WTC11 (cell line): ENCODE measurements at regions not wholly inside any gene's neighbourhood (a gene's known extent, or its start where the extent isn't known, plus 50 kb on each side); places are given as distances from the start of the nearest gene placed in this dataset.

Experiments used
- ATAC-seq: fragments of 200-7000 bp; cut with Tn5 transposase; 2 replicates; pipeline ENCODE4 v1.10.0; 2021; ENCODE audit warnings: mild to moderate bottlenecking, moderate library complexity
- CTCF ChIA-PET: fragments of 300-600 bp; sonication (Branson Sonifier 250); formaldehyde crosslinking; loops from one replicate; lab custom pipeline; 2021; ENCODE audit warnings: antibody characterized with exemption; lab: Charles Lee
- POLR2A ChIA-PET: fragments of 350-600 bp; sonication (Branson Sonifier 250); formaldehyde crosslinking; loops from one replicate; lab custom pipeline; 2021; ENCODE audit warnings: antibody characterized with exemption; lab: Charles Lee
- DNase-seq: peaks from one replicate; pipeline ENCODE4 v3.0.0; 2021; ENCODE audit warnings: low spot score
- H3K27ac Mint-ChIP-seq: 2 replicates; pipeline ENCODE4 v1.8.0; 2021; ENCODE audit warnings: mixed read lengths
- H3K27me3 Mint-ChIP-seq: 2 replicates; pipeline ENCODE4 v1.8.0; 2021; ENCODE audit warnings: low read depth, mild to moderate bottlenecking, moderate library complexity, mixed read lengths
- H3K36me3 Mint-ChIP-seq: 2 replicates; pipeline ENCODE4 v1.8.0; 2021; ENCODE audit warnings: mixed read lengths
- H3K4me1 Mint-ChIP-seq: 2 replicates; pipeline ENCODE4 v1.8.0; 2022; ENCODE audit warnings: mixed read lengths
- H3K4me3 Mint-ChIP-seq: 2 replicates; pipeline ENCODE4 v1.8.0; 2021; ENCODE audit warnings: mild to moderate bottlenecking, moderate library complexity, mixed read lengths
- H3K9me3 Mint-ChIP-seq: 2 replicates; pipeline ENCODE4 v1.8.0; 2021; ENCODE audit warnings: mixed read lengths
- AFF4 ChIP-seq: sonication (generic); formaldehyde crosslinking; IDR thresholded peaks from 2 replicates; pipeline ENCODE4 v1.8.1; 2023; ENCODE audit warnings: mild to moderate bottlenecking, missing genetic modification reagents, borderline replicate concordance
- AR ChIP-seq: fragments of 250-450 bp; sonication (Bioruptor Pico); IDR thresholded peaks from 2 replicates; pipeline ENCODE4 v1.9.0; 2021; ENCODE audit warnings: mild to moderate bottlenecking
- ARID4B ChIP-seq: sonication (generic); formaldehyde crosslinking; IDR thresholded peaks from 2 replicates; pipeline ENCODE4 v1.8.0; 2023; ENCODE audit warnings: missing genetic modification reagents, mild to moderate bottlenecking, borderline replicate concordance
- ATF6 ChIP-seq: sonication (generic); formaldehyde crosslinking; IDR thresholded peaks from 2 replicates; pipeline ENCODE4 v1.8.1; 2023; ENCODE audit warnings: mild to moderate bottlenecking, missing genetic modification reagents
- E2F1 ChIP-seq: sonication (generic); formaldehyde crosslinking; IDR thresholded peaks from 2 replicates; pipeline ENCODE4 v1.8.0; 2022; ENCODE audit warnings: mild to moderate bottlenecking, missing genetic modification reagents
- ERG ChIP-seq: fragments of 250-450 bp; sonication (Bioruptor Pico); IDR thresholded peaks from 2 replicates; pipeline ENCODE4 v1.8.0; 2021; ENCODE audit warnings: mild to moderate bottlenecking
- FOXP4 ChIP-seq: sonication (generic); formaldehyde crosslinking; IDR thresholded peaks from 2 replicates; pipeline ENCODE4 v1.8.0; 2022; ENCODE audit warnings: mild to moderate bottlenecking, missing genetic modification reagents
- IRF2 ChIP-seq: sonication (generic); formaldehyde crosslinking; IDR thresholded peaks from 2 replicates; pipeline ENCODE4 v1.8.0; 2022; ENCODE audit warnings: low read depth, missing genetic modification reagents, borderline replicate concordance
- NR3C1 ChIP-seq: sonication (generic); formaldehyde crosslinking; conservative IDR thresholded peaks from 2 replicates; pipeline ENCODE4 v1.8.1; 2023; ENCODE audit warnings: low read depth, mild to moderate bottlenecking, missing genetic modification reagents
- PREB ChIP-seq: sonication (generic); formaldehyde crosslinking; IDR thresholded peaks from 2 replicates; pipeline ENCODE4 v1.8.1; 2022; ENCODE audit warnings: mild to moderate bottlenecking, missing genetic modification reagents, moderate library complexity, borderline replicate concordance
- SP1 ChIP-seq: sonication (generic); formaldehyde crosslinking; conservative IDR thresholded peaks from 2 replicates; pipeline ENCODE4 v1.8.1; 2022; ENCODE audit warnings: missing genetic modification reagents
- TEAD4 ChIP-seq: sonication (generic); formaldehyde crosslinking; IDR thresholded peaks from 2 replicates; pipeline ENCODE4 v1.8.0; 2022; ENCODE audit warnings: mild to moderate bottlenecking, missing genetic modification reagents
- USF2 ChIP-seq: sonication (generic); formaldehyde crosslinking; IDR thresholded peaks from 2 replicates; pipeline ENCODE4 v1.8.1; 2023; ENCODE audit warnings: mild to moderate bottlenecking, missing genetic modification reagents, moderate library complexity
- ZNF317 ChIP-seq: sonication (generic); formaldehyde crosslinking; IDR thresholded peaks from 2 replicates; pipeline ENCODE4 v1.8.1; 2023; ENCODE audit warnings: low read depth, mild to moderate bottlenecking, moderate library complexity, missing genetic modification reagents, borderline replicate concordance
- ZNF396 ChIP-seq: fragments of 250-450 bp; sonication (Bioruptor Pico); IDR thresholded peaks from 2 replicates; pipeline ENCODE4 v1.8.0; 2021; ENCODE audit warnings: mild to moderate bottlenecking, moderate library complexity, borderline replicate concordance

- peak; percentile 39 for ATAC-seq
- CTCF ChIA-PET = interaction anchor here (0.9 to 3.1 kb wide), 4 partner anchors 9 to 44 kb away, joined by 5 to 14 read pairs (median 6); no protein-coding TSS in a partner anchor
- no peak for TF ChIP-seq PREB (CRISPR knock-in tag)
- 0 out of 2 replicates have a peak, but pooled peaks have one; percentile 61 for TF ChIP-seq NR3C1 (CRISPR knock-in tag)
- TF ChIP-seq ATF6 = peak; percentile 82; the same call in 1 of the 2 replicates
- peak; percentile 86 for TF ChIP-seq ZNF317
- TF ChIP-seq FOXP4 (CRISPR knock-in tag) = peak; percentile 100
- peak; percentile 97 for TF ChIP-seq SP1 (CRISPR knock-in tag)
- 0 out of 2 replicates have a peak, but pooled peaks have one; percentile 86 for TF ChIP-seq IRF2 (CRISPR knock-in tag)
- TF ChIP-seq AFF4 (CRISPR knock-in tag) = 0 out of 2 replicates have a peak, but pooled peaks have one; percentile 61
- TF ChIP-seq TEAD4 (CRISPR knock-in tag) = peak; percentile 96
- no peak for TF ChIP-seq ERG (CRISPR knock-in tag)
- no peak for TF ChIP-seq ZNF396 (CRISPR knock-in tag)
- peak; percentile 98 for TF ChIP-seq E2F1
- no peak for TF ChIP-seq AR (CRISPR knock-in tag)
- TF ChIP-seq ARID4B (CRISPR knock-in tag) = peak; percentile 99
- TF ChIP-seq USF2 = peak; percentile 87
Measured at GRCh38 chr11:43547889-43548381, 132.6 kb upstream of the HSD17B12 start.

More at GRCh38 chr11:43547889-43548381, 132.6 kb upstream of the HSD17B12 start:
- peaks cover 70% of the 10 kb centered on the region for H3K27me3 Mint-ChIP-seq
- H3K36me3 Mint-ChIP-seq = no peaks in the 10 kb centered on the region
- no peak overlapping the region for H3K27ac Mint-ChIP-seq
- 0 out of 2 replicates have a peak overlapping the region, but pooled peaks have one; percentile 31 for H3K4me3 Mint-ChIP-seq
- POLR2A ChIA-PET = no interaction called here
- H3K4me1 Mint-ChIP-seq = peaks cover 11% of the 10 kb centered on the region
- peaks cover 3% of the 10 kb centered on the region; the same call in 1 of the 2 replicates for H3K9me3 Mint-ChIP-seq
- peak; percentile 58 for DNase-seq
